Mesendoderm (in vitro differentiated cells): ENCODE measurements at regions not wholly inside any gene's neighbourhood (a gene's known extent, or its start where the extent isn't known, plus 50 kb on each side); places are given as distances from the start of the nearest gene placed in this dataset.
A peak's percentile ranks its signal among the peaks of the same experiment; 100 is the strongest.

ENCODE experiments used
- DNase-seq: peaks from one replicate; pipeline ENCODE4 v3.0.0; 2013
- H2AK5ac ChIP-seq: 2 replicates; pipeline ENCODE4 v1.6.1; 2013; ENCODE audit warnings: low read length, inconsistent platforms
- H2BK120ac ChIP-seq: 2 replicates; pipeline ENCODE4 v1.6.1; 2013; ENCODE audit warnings: low read depth, mild to moderate bottlenecking, low read length, moderate library complexity, mixed read lengths
- H2BK15ac ChIP-seq: replicated peaks from 2 replicates; pipeline ENCODE4 v1.6.1; 2013; ENCODE audit warnings: low read depth, mild to moderate bottlenecking, moderate library complexity
- H2BK5ac ChIP-seq: 2 replicates; pipeline ENCODE4 v1.6.1; 2013; ENCODE audit warnings: low read length, inconsistent platforms
- H3K18ac ChIP-seq: 2 replicates; pipeline ENCODE4 v1.6.1; 2013; ENCODE audit warnings: mild to moderate bottlenecking, low read length, mixed read lengths
- H3K23ac ChIP-seq: one replicate; pipeline ENCODE4 v1.6.1; 2013; ENCODE audit warnings: low read length
- H3K27ac ChIP-seq: 2 replicates; pipeline ENCODE4 v1.5.1; 2013; ENCODE audit warnings: low read depth, mild to moderate bottlenecking, inconsistent platforms, low read length, moderate library complexity
- H3K27me3 ChIP-seq: 2 replicates; pipeline ENCODE4 v1.6.1; 2013; ENCODE audit warnings: low read length, control low read depth, mild to moderate bottlenecking, inconsistent platforms; ENCODE audit not compliant: insufficient read depth, poor library complexity
- H3K36me3 ChIP-seq: 2 replicates; pipeline ENCODE4 v1.6.1; 2013; ENCODE audit warnings: low read length, inconsistent platforms; ENCODE audit not compliant: control insufficient read depth, insufficient read depth
- H3K4ac ChIP-seq: one replicate; pipeline ENCODE4 v1.6.1; 2013; ENCODE audit warnings: low read depth, mild to moderate bottlenecking, low read length, moderate library complexity
- H3K4me1 ChIP-seq: 2 replicates; pipeline ENCODE4 v1.6.1; 2013; ENCODE audit warnings: low read depth, low read length, inconsistent platforms; ENCODE audit not compliant: control insufficient read depth
- H3K4me2 ChIP-seq: 2 replicates; pipeline ENCODE4 v1.6.1; 2013; ENCODE audit warnings: low read length
- H3K4me3 ChIP-seq: 2 replicates; pipeline ENCODE4 v1.5.1; 2013; ENCODE audit warnings: mild to moderate bottlenecking, low read length
- H3K56ac ChIP-seq: one replicate; pipeline ENCODE4 v1.6.1; 2013; ENCODE audit warnings: low read length
- H3K79me1 ChIP-seq: 2 replicates; pipeline ENCODE4 v1.6.1; 2013; ENCODE audit warnings: low read length, inconsistent platforms
- H3K79me2 ChIP-seq: 2 replicates; pipeline ENCODE4 v1.6.1; 2013; ENCODE audit warnings: mild to moderate bottlenecking, low read length; ENCODE audit not compliant: control insufficient read depth, insufficient read depth
- H3K9ac ChIP-seq: 2 replicates; pipeline ENCODE4 v1.6.1; 2013; ENCODE audit warnings: low read length, inconsistent platforms
- H4K5ac ChIP-seq: one replicate; pipeline ENCODE4 v1.6.1; 2013; ENCODE audit warnings: low read length
- H4K8ac ChIP-seq: one replicate; pipeline ENCODE4 v1.6.1; 2013; ENCODE audit warnings: low read depth, mild to moderate bottlenecking, control low read depth, low read length, moderate library complexity
- WGBS: extraction: QIAGEN DNeasy Blood & Tissue Kit; methylation state at CpG from one replicate; pipeline ENCODE4 v1.1.7; 2013; ENCODE audit warnings: low lambda C conversion rate, missing lambda C conversion rate; ENCODE audit not compliant: insufficient coverage; ENCODE audit errors: extremely low coverage; 5-methylcytosine and 5-hydroxymethylcytosine counted together

GRCh38 chr4:32142075-32142474, 1421.9 kb downstream of the PCDH7 start:
- Histone ChIP-seq H4K8ac (no peak overlapping the region), H3K4me2 (no peak overlapping the region), H2BK15ac (no peak overlapping the region), H2BK120ac (no peak overlapping the region), H3K4me1 (no peaks in the 10 kb centered on the region), H3K23ac (no peak overlapping the region), H3K79me1 (no peaks in the 10 kb centered on the region), H3K18ac (no peak overlapping the region), H3K4ac (no peak overlapping the region), H3K36me3 (no peaks in the 10 kb centered on the region), H3K4me3 (no peak overlapping the region), H3K27ac (no peak overlapping the region), H3K79me2 (no peaks in the 10 kb centered on the region), H4K5ac (no peak overlapping the region), H3K56ac (no peak overlapping the region), H3K9ac (no peak overlapping the region), H2AK5ac (no peak overlapping the region), H3K27me3 (no peaks in the 10 kb centered on the region), H2BK5ac (no peak overlapping the region)
- no peak for DNase-seq

- no CpG with 5 or more reads among the region's 5 CpGs for WGBS
- Histone ChIP-seq H2AK5ac (no peak overlapping the region), H3K23ac (no peak overlapping the region), H3K79me2 (no peaks in the 10 kb centered on the region), H3K4ac (no peak overlapping the region), H3K4me2 (no peak overlapping the region), H3K56ac (no peak overlapping the region), H2BK15ac (no peak overlapping the region), H3K36me3 (no peaks in the 10 kb centered on the region), H3K27me3 (no peaks in the 10 kb centered on the region), H3K9ac (no peak overlapping the region), H2BK5ac (no peak overlapping the region), H4K5ac (no peak overlapping the region), H3K18ac (no peak overlapping the region), H4K8ac (no peak overlapping the region), H3K4me1 (no peaks in the 10 kb centered on the region), H3K27ac (no peak overlapping the region), H3K4me3 (no peak overlapping the region), H2BK120ac (no peak overlapping the region), H3K79me1 (no peaks in the 10 kb centered on the region)
- peak; percentile 40 for DNase-seq
These were observed 1425.8 kb downstream of the PCDH7 start for GRCh38 chr4:32145987-32146386.

- no CpG with 5 or more reads among the region's 5 CpGs for WGBS
- no peak overlapping the region for H3K4me3 ChIP-seq
- no peak overlapping the region for H2BK5ac ChIP-seq
These were observed 1427.4 kb downstream of the PCDH7 start for GRCh38 chr4:32147446-32148085.

GRCh38 chr4:32148111-32148666, 1428.0 kb downstream of the PCDH7 start:
- Histone ChIP-seq H2AK5ac (no peak overlapping the region), H3K9ac (no peak overlapping the region), H3K4ac (no peak overlapping the region), H3K79me1 (no peaks in the 10 kb centered on the region), H2BK120ac (no peak overlapping the region), H3K36me3 (no peaks in the 10 kb centered on the region), H3K4me2 (no peak overlapping the region), H2BK5ac (no peak overlapping the region), H2BK15ac (no peak overlapping the region), H3K4me1 (no peaks in the 10 kb centered on the region), H4K5ac (no peak overlapping the region), H3K27me3 (no peaks in the 10 kb centered on the region), H3K4me3 (no peak overlapping the region), H3K23ac (no peak overlapping the region), H3K27ac (no peak overlapping the region), H4K8ac (no peak overlapping the region), H3K79me2 (no peaks in the 10 kb centered on the region), H3K18ac (no peak overlapping the region), H3K56ac (no peak overlapping the region)
- WGBS: no CpG with 5 or more reads among the region's 2 CpGs
- peak; percentile 4 for DNase-seq

More at GRCh38 chr4:32147446-32148085, 1427.4 kb downstream of the PCDH7 start:
- H3K9ac ChIP-seq: no peak overlapping the region
- H3K4me1 ChIP-seq: no peaks in the 10 kb centered on the region
- H4K5ac ChIP-seq: no peak overlapping the region
- no peak overlapping the region for H2BK120ac ChIP-seq
- no peaks in the 10 kb centered on the region for H3K27me3 ChIP-seq
- H3K79me2 ChIP-seq: no peaks in the 10 kb centered on the region
- H3K79me1 ChIP-seq: no peaks in the 10 kb centered on the region
- DNase-seq: no peak
- H3K23ac ChIP-seq: no peak overlapping the region
- no peaks in the 10 kb centered on the region for H3K36me3 ChIP-seq
- H2BK15ac ChIP-seq: no peak overlapping the region
- no peak overlapping the region for H3K27ac ChIP-seq
- no peak overlapping the region for H3K4ac ChIP-seq
- no peak overlapping the region for H3K56ac ChIP-seq
- no peak overlapping the region for H2AK5ac ChIP-seq
- no peak overlapping the region for H4K8ac ChIP-seq
- H3K18ac ChIP-seq: no peak overlapping the region
- H3K4me2 ChIP-seq: no peak overlapping the region

- no peaks in the 10 kb centered on the region for H3K27me3 ChIP-seq
- no peak overlapping the region for H2BK120ac ChIP-seq
- no peak for DNase-seq
- no CpG with 5 or more reads among the region's 1 CpG for WGBS
- no peak overlapping the region for H3K4me3 ChIP-seq
- H3K36me3 ChIP-seq: no peaks in the 10 kb centered on the region
- H3K4ac ChIP-seq: no peak overlapping the region
- no peaks in the 10 kb centered on the region for H3K79me1 ChIP-seq
- no peak overlapping the region for H3K18ac ChIP-seq
- no peak overlapping the region for H4K5ac ChIP-seq
- H3K56ac ChIP-seq: no peak overlapping the region
- no peak overlapping the region for H2BK15ac ChIP-seq
- no peak overlapping the region for H3K27ac ChIP-seq
- no peak overlapping the region for H2BK5ac ChIP-seq
- H2AK5ac ChIP-seq: no peak overlapping the region
- no peak overlapping the region for H4K8ac ChIP-seq
- no peak overlapping the region for H3K4me2 ChIP-seq
- no peaks in the 10 kb centered on the region for H3K79me2 ChIP-seq
- no peak overlapping the region for H3K23ac ChIP-seq
- H3K4me1 ChIP-seq: no peaks in the 10 kb centered on the region
- H3K9ac ChIP-seq: no peak overlapping the region
These were observed 1438.8 kb downstream of the PCDH7 start for GRCh38 chr4:32158961-32159360.

GRCh38 chr4:32161392-32161791, 1441.2 kb downstream of the PCDH7 start:
- no peaks in the 10 kb centered on the region for H3K79me1 ChIP-seq
- H2BK5ac ChIP-seq: no peak overlapping the region
- WGBS: no CpG with 5 or more reads among the region's 3 CpGs
- no peak overlapping the region for H3K4me2 ChIP-seq
- H3K23ac ChIP-seq: no peak overlapping the region
- no peak overlapping the region for H3K4ac ChIP-seq
- no peak overlapping the region for H3K18ac ChIP-seq
- no peak overlapping the region for H4K8ac ChIP-seq
- peak; percentile 25 for DNase-seq
- no peaks in the 10 kb centered on the region for H3K79me2 ChIP-seq
- H2BK15ac ChIP-seq: no peak overlapping the region
- no peak overlapping the region for H3K27ac ChIP-seq
- no peak overlapping the region for H4K5ac ChIP-seq
- no peaks in the 10 kb centered on the region for H3K36me3 ChIP-seq
- no peak overlapping the region for H3K9ac ChIP-seq
- no peaks in the 10 kb centered on the region for H3K4me1 ChIP-seq
- no peak overlapping the region for H2BK120ac ChIP-seq
- H2AK5ac ChIP-seq: no peak overlapping the region
- no peak overlapping the region for H3K56ac ChIP-seq
- no peaks in the 10 kb centered on the region for H3K27me3 ChIP-seq
- H3K4me3 ChIP-seq: no peak overlapping the region
